NT2/D1 (cell line): ENCODE measurements at regions not wholly inside any gene's neighbourhood (a gene's known extent, or its start where the extent isn't known, plus 50 kb on each side); places are given as distances from the start of the nearest gene placed in this dataset.

Experiments used
- SUZ12 ChIP-seq: IDR thresholded peaks from 2 replicates; pipeline ENCODE4 v1.6.1; 2011; ENCODE audit not compliant: insufficient read length, insufficient read depth; ENCODE audit errors: extremely low read depth
- YY1 ChIP-seq: IDR thresholded peaks from 2 replicates; pipeline ENCODE4 v1.6.1; 2011; ENCODE audit not compliant: insufficient read length, insufficient read depth
- ZNF274 ChIP-seq: IDR thresholded peaks from 2 replicates; pipeline ENCODE4 v1.6.1; 2011; ENCODE audit warnings: mild to moderate bottlenecking, low read depth, low read length

GRCh38 chr2:199627417-199627816, 169.7 kb upstream of the SATB2 start:
- TF ChIP-seq YY1 (no peak), SUZ12 (no peak), ZNF274 (no peak)
